BJ (cell line): ENCODE measurements at regions not wholly inside any gene's neighbourhood (a gene's known extent, or its start where the extent isn't known, plus 50 kb on each side); places are given as distances from the start of the nearest gene placed in this dataset.

Source experiments
- CTCF ChIA-PET: fragments of 350-600 bp; formaldehyde crosslinking; extraction: SDS; loops from one replicate; lab custom pipeline; 2021; ENCODE audit warnings: antibody characterized with exemption, inconsistent platforms; lab: Yijun Ruan, JAX
- POLR2A ChIA-PET: fragments of 300-600 bp; sonication (Branson Sonifier 250); formaldehyde crosslinking; extraction: SDS; loops from one replicate; lab custom pipeline; 2021; ENCODE audit warnings: antibody characterized with exemption; lab: Charles Lee
- DNase-seq: peaks from one replicate; pipeline ENCODE4 v3.0.0-alpha.2; 2011; ENCODE audit warnings: low read depth
- H3K27me3 ChIP-seq: 2 replicates; pipeline ENCODE4 v1.6.0; 2011; ENCODE audit warnings: low read length; ENCODE audit not compliant: control insufficient read depth, insufficient read depth
- H3K36me3 ChIP-seq: 2 replicates; pipeline ENCODE4 v1.5.1; 2011; ENCODE audit warnings: low read length; ENCODE audit not compliant: control insufficient read depth, insufficient read depth
- H3K4me3 ChIP-seq: 2 replicates; pipeline ENCODE4 v1.5.1; 2011; ENCODE audit warnings: low read depth, mild to moderate bottlenecking, control low read depth, low read length
- TF ChIP-seq, protein P1 (sequence below): IDR thresholded peaks from 2 replicates; pipeline ENCODE4 v1.5.1; 2011; ENCODE audit warnings: low read depth, mild to moderate bottlenecking, control low read depth, inconsistent platforms, low read length, moderate library complexity; ENCODE audit not compliant: insufficient read depth

DNA sequence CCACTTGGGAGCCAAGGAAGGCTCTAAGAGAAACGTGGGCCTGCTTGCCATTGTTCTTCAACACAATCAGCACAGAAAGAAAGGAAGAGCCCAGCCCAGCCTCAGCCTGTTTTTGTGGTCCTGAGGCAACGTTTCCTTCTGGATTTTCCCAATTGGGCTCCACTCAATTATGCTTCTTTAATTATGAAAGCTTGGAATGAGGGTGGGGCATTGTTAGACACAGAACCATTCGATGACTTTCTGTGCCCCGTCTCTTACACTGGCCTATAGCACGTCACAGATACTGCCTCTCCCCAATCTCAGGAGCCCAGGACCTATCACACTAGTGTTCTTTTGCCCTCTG, 207.4 kb downstream of the ZFP36L2 start:
- CTCF ChIA-PET = interaction anchor here (1.6 kb wide), 1 partner anchor 199 kb away, joined by 5 read pairs; no protein-coding TSS in a partner anchor
- no peak for DNase-seq
- TF ChIP-seq, protein P1, sequence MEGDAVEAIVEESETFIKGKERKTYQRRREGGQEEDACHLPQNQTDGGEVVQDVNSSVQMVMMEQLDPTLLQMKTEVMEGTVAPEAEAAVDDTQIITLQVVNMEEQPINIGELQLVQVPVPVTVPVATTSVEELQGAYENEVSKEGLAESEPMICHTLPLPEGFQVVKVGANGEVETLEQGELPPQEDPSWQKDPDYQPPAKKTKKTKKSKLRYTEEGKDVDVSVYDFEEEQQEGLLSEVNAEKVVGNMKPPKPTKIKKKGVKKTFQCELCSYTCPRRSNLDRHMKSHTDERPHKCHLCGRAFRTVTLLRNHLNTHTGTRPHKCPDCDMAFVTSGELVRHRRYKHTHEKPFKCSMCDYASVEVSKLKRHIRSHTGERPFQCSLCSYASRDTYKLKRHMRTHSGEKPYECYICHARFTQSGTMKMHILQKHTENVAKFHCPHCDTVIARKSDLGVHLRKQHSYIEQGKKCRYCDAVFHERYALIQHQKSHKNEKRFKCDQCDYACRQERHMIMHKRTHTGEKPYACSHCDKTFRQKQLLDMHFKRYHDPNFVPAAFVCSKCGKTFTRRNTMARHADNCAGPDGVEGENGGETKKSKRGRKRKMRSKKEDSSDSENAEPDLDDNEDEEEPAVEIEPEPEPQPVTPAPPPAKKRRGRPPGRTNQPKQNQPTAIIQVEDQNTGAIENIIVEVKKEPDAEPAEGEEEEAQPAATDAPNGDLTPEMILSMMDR = no peak
- Histone ChIP-seq H3K36me3 (no peaks in the 10 kb centered on the region), H3K4me3 (no peak overlapping the region), H3K27me3 (no peaks in the 10 kb centered on the region)
- POLR2A ChIA-PET = no interaction called here

GRCh38 chr2:43018179-43019024, 208.0 kb downstream of the ZFP36L2 start:
- DNase-seq = no peak
- POLR2A ChIA-PET = interaction anchor here (0.5 to 1.0 kb wide), 5 partner anchors 94 to 207 kb away, joined by 3 to 14 read pairs (median 6); no protein-coding TSS in a partner anchor
- CTCF ChIA-PET = interaction anchor here (0.7 to 2.0 kb wide), 10 partner anchors 9 to 210 kb away, joined by 3 to 11 read pairs (median 4); no protein-coding TSS in a partner anchor
- H3K27me3 ChIP-seq = no peaks in the 10 kb centered on the region
- TF ChIP-seq, protein P1 = no peak
- no peaks in the 10 kb centered on the region for H3K36me3 ChIP-seq
- H3K4me3 ChIP-seq = no peak overlapping the region

DNA sequence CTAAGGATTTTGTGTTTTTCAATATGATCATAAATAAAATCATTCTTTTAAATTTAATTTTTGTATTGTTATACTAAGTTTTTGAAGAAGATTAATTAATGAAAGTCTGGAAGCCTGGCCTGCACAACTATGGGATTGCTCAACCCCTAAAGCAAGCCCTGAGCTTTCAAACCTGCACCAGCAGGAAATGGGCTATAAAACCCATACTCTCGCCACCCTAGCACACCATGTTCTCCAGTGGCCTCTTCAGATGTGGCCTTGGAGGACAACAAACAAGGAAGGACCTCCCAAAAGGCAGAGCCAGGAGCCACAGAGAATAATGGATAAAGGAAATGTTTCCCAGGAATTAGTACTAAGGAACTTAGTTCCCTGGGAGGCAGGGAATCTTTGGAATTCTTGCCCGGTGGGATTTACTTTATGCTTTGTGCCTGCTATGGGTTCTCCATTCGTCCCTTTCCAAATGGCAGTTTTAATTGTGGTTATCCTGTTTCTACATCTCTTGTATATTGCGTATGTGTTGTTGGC, 212.5 kb downstream of the ZFP36L2 start:
- CTCF ChIA-PET = interaction anchor here (2.1 kb wide), 1 partner anchor 67 kb away, joined by 4 read pairs; no protein-coding TSS in a partner anchor
- Histone ChIP-seq H3K36me3 (no peaks in the 10 kb centered on the region), H3K27me3 (no peaks in the 10 kb centered on the region), H3K4me3 (no peak overlapping the region)
- TF ChIP-seq, protein P1 = no peak
- DNase-seq = no peak
- POLR2A ChIA-PET = no interaction called here

GRCh38 chr2:43012966-43013365, 213.4 kb downstream of the ZFP36L2 start:
- DNase-seq = no peak
- CTCF ChIA-PET = interaction anchor here (0.7 to 2.1 kb wide), 2 partner anchors 66 to 69 kb away, joined by 3 to 4 read pairs; no protein-coding TSS in a partner anchor
- TF ChIP-seq, protein P1 = no peak
- no peak overlapping the region for H3K4me3 ChIP-seq
- no peaks in the 10 kb centered on the region for H3K36me3 ChIP-seq
- POLR2A ChIA-PET = no interaction called here
- no peaks in the 10 kb centered on the region for H3K27me3 ChIP-seq

DNA sequence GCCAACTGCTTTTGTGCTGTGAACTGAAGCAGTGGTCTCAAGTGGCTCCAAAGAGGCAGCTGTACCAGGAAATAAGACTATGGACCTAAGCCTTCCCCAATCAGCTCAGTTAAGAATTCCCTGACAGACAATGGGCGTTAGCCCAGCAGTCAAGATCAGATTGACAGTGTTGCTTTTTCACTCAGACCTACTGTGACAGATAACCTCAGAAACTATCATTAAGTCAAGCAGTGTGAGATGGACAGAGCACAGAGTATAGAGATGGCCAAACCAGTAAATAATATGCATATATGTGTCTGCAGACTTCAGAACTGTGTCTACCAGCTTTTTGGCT, 215.3 kb downstream of the ZFP36L2 start:
- TF ChIP-seq, protein P1 = no peak
- no peaks in the 10 kb centered on the region; the same call in 1 of the 2 replicates for H3K36me3 ChIP-seq
- CTCF ChIA-PET = interaction anchor here (0.6 to 1.1 kb wide), 2 partner anchors 141 to 230 kb away, joined by 3 read pairs; no protein-coding TSS in a partner anchor
- POLR2A ChIA-PET = no interaction called here
- no peak overlapping the region for H3K4me3 ChIP-seq
- no peak for DNase-seq
- no peaks in the 10 kb centered on the region for H3K27me3 ChIP-seq
